H9 (cell line): ENCODE measurements at regions not wholly inside any gene's neighbourhood (a gene's known extent, or its start where the extent isn't known, plus 50 kb on each side); places are given as distances from the start of the nearest gene placed in this dataset.

Experiments used
- DNase-seq: peaks from one replicate; pipeline ENCODE4 v3.0.0-alpha.2; 2017
- H2AFZ ChIP-seq: one replicate; pipeline ENCODE4 v1.6.1; 2013; ENCODE audit warnings: mild to moderate bottlenecking, low read length, control low read depth, moderate library complexity
- H2AK5ac ChIP-seq: 2 replicates; pipeline ENCODE4 v1.6.1; 2013; ENCODE audit warnings: low read length, control low read depth, mixed read lengths; ENCODE audit not compliant: insufficient read length
- H2BK120ac ChIP-seq: one replicate; pipeline ENCODE4 v1.6.1; 2013; ENCODE audit warnings: low read depth, mild to moderate bottlenecking, low read length, control low read depth, inconsistent platforms; ENCODE audit not compliant: poor library complexity, severe bottlenecking
- H2BK12ac ChIP-seq: 2 replicates; pipeline ENCODE4 v1.6.1; 2013; ENCODE audit warnings: low read length, control low read depth, mixed read lengths, low read depth; ENCODE audit not compliant: insufficient read length
- H2BK15ac ChIP-seq: 2 replicates; pipeline ENCODE4 v1.6.1; 2013; ENCODE audit warnings: low read depth, low read length, control low read depth
- H2BK20ac ChIP-seq: one replicate; pipeline ENCODE4 v1.6.1; 2013; ENCODE audit warnings: low read depth, mild to moderate bottlenecking, low read length, control low read depth, inconsistent platforms; ENCODE audit not compliant: poor library complexity, severe bottlenecking
- H2BK5ac ChIP-seq: 2 replicates; pipeline ENCODE4 v1.6.1; 2013; ENCODE audit warnings: low read length, control low read depth, mixed read lengths; ENCODE audit not compliant: insufficient read length
- H3K14ac ChIP-seq: 2 replicates; pipeline ENCODE4 v1.6.1; 2013; ENCODE audit warnings: low read length, control low read depth; ENCODE audit not compliant: insufficient read depth
- H3K18ac ChIP-seq: 2 replicates; pipeline ENCODE4 v1.6.1; 2013; ENCODE audit warnings: low read depth, mild to moderate bottlenecking, mixed read lengths, low read length, control low read depth; ENCODE audit not compliant: insufficient read length
- H3K23ac ChIP-seq: 2 replicates; pipeline ENCODE4 v1.6.1; 2013; ENCODE audit warnings: low read length, control low read depth, mixed read lengths, low read depth; ENCODE audit not compliant: insufficient read length
- H3K23me2 ChIP-seq: 2 replicates; pipeline ENCODE4 v1.6.1; 2013; ENCODE audit warnings: low read depth, mild to moderate bottlenecking, mixed read lengths, low read length, control low read depth; ENCODE audit not compliant: insufficient read length, poor library complexity, severe bottlenecking
- H3K27ac ChIP-seq: 2 replicates; pipeline ENCODE4 v1.5.1; 2013; ENCODE audit warnings: low read length, control low read depth, mixed read lengths, low read depth; ENCODE audit not compliant: insufficient read length
- H3K27me3 ChIP-seq: 2 replicates; pipeline ENCODE4 v1.6.1; 2013; ENCODE audit warnings: low read length, control low read depth, inconsistent platforms; ENCODE audit not compliant: insufficient read depth
- H3K4ac ChIP-seq: 2 replicates; pipeline ENCODE4 v1.6.1; 2013; ENCODE audit warnings: low read depth, mild to moderate bottlenecking, control low read depth, inconsistent platforms, low read length, moderate library complexity
- H3K4me1 ChIP-seq: 2 replicates; pipeline ENCODE4 v1.6.1; 2013; ENCODE audit warnings: low read length, control low read depth, inconsistent platforms; ENCODE audit not compliant: insufficient read depth
- H3K4me2 ChIP-seq: 2 replicates; pipeline ENCODE4 v1.6.1; 2013; ENCODE audit warnings: low read length, control low read depth, mixed read lengths; ENCODE audit not compliant: insufficient read length, insufficient read depth
- H3K56ac ChIP-seq: 2 replicates; pipeline ENCODE4 v1.6.1; 2013; ENCODE audit warnings: low read depth, mild to moderate bottlenecking, mixed read lengths, low read length, control low read depth; ENCODE audit not compliant: insufficient read length
- H3K79me1 ChIP-seq: 2 replicates; pipeline ENCODE4 v1.6.1; 2013; ENCODE audit warnings: low read depth, mild to moderate bottlenecking, moderate library complexity, low read length, control low read depth, inconsistent platforms; ENCODE audit not compliant: insufficient read depth, poor library complexity, severe bottlenecking
- H3K79me2 ChIP-seq: 2 replicates; pipeline ENCODE4 v1.6.1; 2013; ENCODE audit warnings: low read length, control low read depth, inconsistent platforms; ENCODE audit not compliant: insufficient read depth
- H3K9ac ChIP-seq: 2 replicates; pipeline ENCODE4 v1.6.1; 2013; ENCODE audit warnings: low read length, control low read depth, mixed read lengths; ENCODE audit not compliant: insufficient read length; ENCODE audit errors: extremely low read depth
- H3K9me3 ChIP-seq: one replicate; pipeline ENCODE4 v1.6.1; 2013; ENCODE audit warnings: low read depth, low read length, inconsistent platforms; ENCODE audit not compliant: control insufficient read depth
- H3T11ph ChIP-seq: one replicate; pipeline ENCODE4 v1.6.1; 2013; ENCODE audit warnings: mild to moderate bottlenecking, low read length, control low read depth, inconsistent platforms
- H4K20me1 ChIP-seq: one replicate; pipeline ENCODE4 v1.6.1; 2013; ENCODE audit not compliant: control insufficient read depth, insufficient read length, insufficient read depth
- H4K5ac ChIP-seq: 2 replicates; pipeline ENCODE4 v1.6.1; 2013; ENCODE audit warnings: low read depth, mild to moderate bottlenecking, mixed read lengths, low read length, control low read depth; ENCODE audit not compliant: insufficient read length
- H4K8ac ChIP-seq: replicated peaks from 2 replicates; pipeline ENCODE4 v1.6.1; 2013; ENCODE audit warnings: low read length, control low read depth, mixed read lengths, low read depth; ENCODE audit not compliant: insufficient read length
- H4K91ac ChIP-seq: 2 replicates; pipeline ENCODE4 v1.6.1; 2013; ENCODE audit warnings: low read depth, mild to moderate bottlenecking, moderate library complexity, mixed read lengths, low read length, control low read depth; ENCODE audit not compliant: insufficient read length
- H3K27ac Mint-ChIP-seq, 3 experiments: 2 replicates in 2 of 3; 3 replicates in 1 of 3; pipeline ENCODE4 v1.8.0; 2020 to 2021; ENCODE audit warnings: mixed read lengths in 3 of 3, mild to moderate bottlenecking in 1 of 3, moderate library complexity in 1 of 3
- H3K27me3 Mint-ChIP-seq: 2 replicates; pipeline ENCODE4 v1.8.0; 2021; ENCODE audit warnings: low read depth, mild to moderate bottlenecking, moderate library complexity, mixed read lengths
- H3K36me3 Mint-ChIP-seq, 3 experiments: 2 replicates in 2 of 3; 3 replicates in 1 of 3; pipeline ENCODE4 v1.8.0; 2020 to 2021; ENCODE audit warnings: low read depth in 3 of 3, mixed read lengths in 3 of 3; ENCODE audit not compliant: insufficient read depth in 1 of 3
- H3K4me1 Mint-ChIP-seq, 2 experiments: 2 replicates each; pipeline ENCODE4 v1.8.0; 2020; ENCODE audit warnings: mixed read lengths in 2 of 2
- H3K4me3 Mint-ChIP-seq, 2 experiments: 2 replicates in 1 of 2; 3 replicates in 1 of 2; pipeline ENCODE4 v1.8.0; 2020 to 2021; ENCODE audit warnings: mild to moderate bottlenecking in 2 of 2, mixed read lengths in 2 of 2, moderate library complexity in 1 of 2
- H3K9me3 Mint-ChIP-seq, 2 experiments: 2 replicates in 1 of 2; 3 replicates in 1 of 2; pipeline ENCODE4 v1.8.0; 2020; ENCODE audit warnings: mild to moderate bottlenecking in 2 of 2, mixed read lengths in 2 of 2, moderate library complexity in 1 of 2
- WGBS: extraction: QIAGEN DNeasy Blood & Tissue Kit; methylation state at CpG from one replicate; pipeline ENCODE4 v1.1.7; 2013; ENCODE audit warnings: missing lambda C conversion rate, low lambda C conversion rate, mixed read lengths; ENCODE audit not compliant: insufficient read length; ENCODE audit errors: extremely low coverage; 5-methylcytosine and 5-hydroxymethylcytosine counted together
- TF ChIP-seq, protein P1 (sequence below): fragments of 200-600 bp; sonication (generic); conservative IDR thresholded peaks from 3 replicates; pipeline ENCODE4 v1.8.0; 2021; ENCODE audit warnings: antibody characterized with exemption, mild to moderate bottlenecking

DNA sequence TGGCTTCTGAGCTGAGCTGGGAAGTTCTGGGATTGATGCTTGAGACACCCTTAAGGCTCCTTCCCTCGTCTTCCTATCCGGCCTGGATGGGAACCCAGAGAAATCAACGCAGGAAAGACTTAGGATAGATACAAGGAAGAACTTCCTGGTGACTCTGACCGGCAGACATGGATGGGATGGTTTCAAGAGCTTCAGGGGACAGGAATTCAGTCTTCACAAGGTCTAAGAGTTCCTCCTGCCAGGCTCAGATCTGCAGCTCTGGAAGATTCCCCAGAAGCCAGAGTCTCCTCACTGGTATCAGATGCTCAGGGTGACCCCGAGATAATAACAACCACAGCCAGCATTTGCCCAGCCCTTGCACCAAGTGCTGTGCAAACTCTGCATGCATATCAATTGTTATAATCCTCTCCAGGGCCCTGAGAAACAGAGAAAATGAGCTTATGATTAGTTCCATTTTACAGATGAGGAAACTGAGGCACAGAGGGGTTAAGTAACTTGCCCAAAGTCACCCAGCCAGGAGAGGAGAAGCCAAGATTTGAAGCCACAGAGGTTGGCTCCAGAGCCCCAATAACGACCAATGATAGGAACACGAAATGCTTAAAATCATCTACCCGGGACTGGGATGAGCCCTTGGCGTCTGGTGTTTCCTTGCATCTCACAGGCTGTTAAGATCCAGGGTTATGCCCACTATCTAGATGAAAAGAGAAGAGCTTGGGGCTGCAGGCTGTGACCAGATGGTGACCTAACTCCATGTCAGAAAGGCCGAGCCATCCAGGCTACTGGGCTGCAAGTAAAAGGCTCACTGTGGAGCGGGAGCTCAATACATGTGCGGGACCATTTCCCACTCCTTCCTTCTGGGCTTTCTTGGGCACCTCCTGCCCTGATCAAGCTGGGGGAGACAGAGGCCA, 119.8 kb downstream of the C9orf50 start:
- H4K5ac ChIP-seq: no peak overlapping the region
- Mint-ChIP-seq H3K36me3 (no peaks in the 10 kb centered on the region; a peak in 1 of 7 replicates), H3K27ac (peak overlapping the region; percentile 19 to 95 (median 94); a peak in 4 of 7 replicates), H3K9me3 (no peaks in the 10 kb centered on the region; a peak in 1 of 5 replicates), H3K4me1 (peaks cover 37 to 55% of the 10 kb centered on the region in 2 experiments), H3K4me3 (peak overlapping the region in 1 of 2 experiments; percentile 9; a peak in 1 of 5 replicates), H3K27me3 (peaks cover 8% of the 10 kb centered on the region)
- H4K91ac ChIP-seq: no peak overlapping the region
- no peak overlapping the region for H2BK15ac ChIP-seq
- no peak overlapping the region for H2BK120ac ChIP-seq
- H3K4ac ChIP-seq: no peak overlapping the region
- no peak for DNase-seq
- H2BK12ac ChIP-seq: no peak overlapping the region
- no peak overlapping the region for H2BK5ac ChIP-seq
- H3K27ac ChIP-seq: no peak overlapping the region
- no peaks in the 10 kb centered on the region for H3K79me1 ChIP-seq
- no peaks in the 10 kb centered on the region for H3K4me1 ChIP-seq
- no peaks in the 10 kb centered on the region for H3K79me2 ChIP-seq
- H3K23ac ChIP-seq: no peak overlapping the region
- no peak overlapping the region for H3K9ac ChIP-seq
- H3K23me2 ChIP-seq: peaks cover 5% of the 10 kb centered on the region
- no peak overlapping the region for H3K4me2 ChIP-seq
- no peak overlapping the region for H2AK5ac ChIP-seq
- TF ChIP-seq, protein P1, sequence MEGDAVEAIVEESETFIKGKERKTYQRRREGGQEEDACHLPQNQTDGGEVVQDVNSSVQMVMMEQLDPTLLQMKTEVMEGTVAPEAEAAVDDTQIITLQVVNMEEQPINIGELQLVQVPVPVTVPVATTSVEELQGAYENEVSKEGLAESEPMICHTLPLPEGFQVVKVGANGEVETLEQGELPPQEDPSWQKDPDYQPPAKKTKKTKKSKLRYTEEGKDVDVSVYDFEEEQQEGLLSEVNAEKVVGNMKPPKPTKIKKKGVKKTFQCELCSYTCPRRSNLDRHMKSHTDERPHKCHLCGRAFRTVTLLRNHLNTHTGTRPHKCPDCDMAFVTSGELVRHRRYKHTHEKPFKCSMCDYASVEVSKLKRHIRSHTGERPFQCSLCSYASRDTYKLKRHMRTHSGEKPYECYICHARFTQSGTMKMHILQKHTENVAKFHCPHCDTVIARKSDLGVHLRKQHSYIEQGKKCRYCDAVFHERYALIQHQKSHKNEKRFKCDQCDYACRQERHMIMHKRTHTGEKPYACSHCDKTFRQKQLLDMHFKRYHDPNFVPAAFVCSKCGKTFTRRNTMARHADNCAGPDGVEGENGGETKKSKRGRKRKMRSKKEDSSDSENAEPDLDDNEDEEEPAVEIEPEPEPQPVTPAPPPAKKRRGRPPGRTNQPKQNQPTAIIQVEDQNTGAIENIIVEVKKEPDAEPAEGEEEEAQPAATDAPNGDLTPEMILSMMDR: no peak
- WGBS: no CpG with 5 or more reads among the region's 12 CpGs
- H3K56ac ChIP-seq: no peak overlapping the region
- no peaks in the 10 kb centered on the region; the same call in 1 of the 2 replicates for H3K27me3 ChIP-seq
- no peak overlapping the region for H2BK20ac ChIP-seq
- H2AFZ ChIP-seq: no peak overlapping the region
- no peaks in the 10 kb centered on the region for H3K9me3 ChIP-seq
- H4K8ac ChIP-seq: no peak overlapping the region
- H3K14ac ChIP-seq: no peak overlapping the region
- peaks cover 3% of the 10 kb centered on the region for H4K20me1 ChIP-seq
- H3T11ph ChIP-seq: no peak overlapping the region
- H3K18ac ChIP-seq: no peak overlapping the region
